ENCODE measurements at regions not wholly inside any gene's neighbourhood (a gene's known extent, or its start where the extent isn't known, plus 50 kb on each side); places are given as distances from the start of the nearest gene placed in this dataset.
"Not testable (repeated sequence)": the region's sequence is repeated elsewhere in the genome, so short reads cannot be mapped to it uniquely, and the experiment has no call there.

DNA sequence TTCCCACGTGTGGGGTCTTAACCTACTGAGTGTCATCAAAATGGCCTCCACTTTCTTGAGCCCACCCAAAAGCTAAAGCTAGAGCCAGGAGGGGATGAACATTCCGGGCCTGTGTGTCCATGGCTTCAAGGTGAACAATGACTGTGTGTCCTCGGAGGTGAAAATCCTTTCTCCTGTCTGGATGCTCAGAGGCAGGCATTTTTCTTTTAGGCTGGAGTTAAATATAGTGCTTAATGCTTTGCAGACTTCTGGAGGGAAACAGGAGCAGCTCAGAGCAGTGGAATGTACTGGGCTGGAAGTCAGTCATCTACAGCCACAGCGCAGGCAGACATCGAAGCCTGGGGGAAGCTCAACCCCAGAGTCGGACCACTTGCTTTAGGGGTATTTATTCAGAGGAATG lies 68.6 kb upstream of the TMEM45B start:
- Mint-ChIP-seq H3K27ac (no peak overlapping the region), H3K9me3 (no peaks in the 10 kb centered on the region), H3K27me3 (ENCODE audit: low read depth) (peaks cover 15% of the 10 kb centered on the region), H3K36me3 (ENCODE audit: low read depth) (no peaks in the 10 kb centered on the region), H3K4me1 (ENCODE audit: low read depth) (no peaks in the 10 kb centered on the region), H3K4me3 (no peak overlapping the region)
- DNase-seq (ENCODE audit: low spot score) = no peak

DNA sequence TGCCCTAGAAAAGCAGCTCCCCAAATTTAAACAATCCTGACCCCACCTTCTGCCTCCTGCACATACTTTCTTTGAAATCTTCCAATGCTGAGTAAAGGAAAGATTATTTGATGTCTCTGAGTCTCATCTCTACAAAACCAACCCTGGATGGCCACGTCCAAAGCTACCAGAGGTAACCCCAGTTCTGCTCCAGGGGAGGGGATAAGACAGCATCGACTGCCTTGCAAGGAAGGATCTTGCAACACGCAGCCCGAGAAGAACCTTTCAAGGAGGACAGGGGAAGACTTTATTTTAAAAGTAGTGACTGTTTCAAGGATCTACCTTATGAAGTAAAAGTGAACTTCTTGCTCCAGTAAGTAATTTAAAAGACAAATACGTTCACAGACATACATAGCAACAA lies 66.5 kb upstream of the TMEM45B start:
- H3K9me3 Mint-ChIP-seq = no peaks in the 10 kb centered on the region
- H3K27ac Mint-ChIP-seq = no peak overlapping the region
- H3K27me3 Mint-ChIP-seq (ENCODE audit: low read depth) = peaks cover 15% of the 10 kb centered on the region
- no peak overlapping the region for H3K4me3 Mint-ChIP-seq
- no peaks in the 10 kb centered on the region for H3K4me1 Mint-ChIP-seq (ENCODE audit: low read depth)
- no peak for DNase-seq (ENCODE audit: low spot score)
- no peaks in the 10 kb centered on the region for H3K36me3 Mint-ChIP-seq (ENCODE audit: low read depth)

GRCh38 chr11:129750343-129751292 lies 65.0 kb upstream of the TMEM45B start:
- no peaks in the 10 kb centered on the region for H3K36me3 Mint-ChIP-seq (ENCODE audit: low read depth)
- H3K27ac Mint-ChIP-seq = no peak overlapping the region
- peak; percentile 75 for DNase-seq (ENCODE audit: low spot score)
- peaks cover 15% of the 10 kb centered on the region for H3K27me3 Mint-ChIP-seq (ENCODE audit: low read depth)
- H3K9me3 Mint-ChIP-seq = no peaks in the 10 kb centered on the region
- H3K4me1 Mint-ChIP-seq (ENCODE audit: low read depth) = no peaks in the 10 kb centered on the region
- no peak overlapping the region for H3K4me3 Mint-ChIP-seq

DNA sequence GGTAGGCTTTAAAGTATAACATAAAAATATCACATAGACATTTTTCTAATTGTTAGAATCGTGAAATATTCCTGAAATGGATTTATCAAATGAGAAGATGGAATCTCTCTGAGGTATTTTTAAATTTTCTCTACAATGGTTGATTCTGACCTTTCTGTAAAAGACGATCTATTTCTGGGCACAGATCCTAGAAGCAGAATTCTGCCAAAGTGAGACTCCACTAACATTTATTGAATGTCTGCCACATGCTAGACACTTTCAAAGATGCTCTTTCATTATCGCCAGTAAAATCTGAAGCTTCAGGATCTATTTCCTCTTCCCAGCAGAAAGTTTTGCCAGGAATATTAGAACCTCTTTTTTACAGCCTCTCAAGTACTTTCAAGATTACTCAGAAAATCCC lies 64.1 kb upstream of the TMEM45B start:
- Mint-ChIP-seq H3K9me3 (peaks cover 3% of the 10 kb centered on the region), H3K36me3 (ENCODE audit: low read depth) (no peaks in the 10 kb centered on the region), H3K27ac (no peak overlapping the region), H3K4me1 (ENCODE audit: low read depth) (no peaks in the 10 kb centered on the region), H3K27me3 (ENCODE audit: low read depth) (peaks cover 13% of the 10 kb centered on the region), H3K4me3 (no peak overlapping the region)
- no peak for DNase-seq (ENCODE audit: low spot score)

DNA sequence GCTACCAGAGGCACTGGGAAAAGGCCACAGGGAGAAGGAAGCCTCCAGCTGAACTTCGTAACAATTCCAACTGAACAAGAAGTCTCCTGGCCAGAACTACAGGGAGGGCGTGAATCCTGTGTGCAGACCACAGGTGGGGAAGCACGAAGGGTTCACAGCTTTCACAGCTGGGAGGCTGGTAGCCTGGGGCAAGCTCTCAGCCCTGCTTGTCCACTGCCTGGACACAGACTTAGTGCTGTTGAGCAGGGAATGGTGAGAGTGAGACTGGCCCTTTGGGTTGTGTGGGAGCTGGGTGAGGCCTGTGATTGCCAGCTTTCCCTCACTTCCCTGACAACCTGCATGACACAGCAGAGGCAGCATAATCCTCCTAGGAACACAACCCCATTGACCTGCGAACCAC lies 52.1 kb upstream of the TMEM45B start:
- H3K27me3 Mint-ChIP-seq (ENCODE audit: low read depth); H3K4me1 Mint-ChIP-seq (ENCODE audit: low read depth); H3K9me3 Mint-ChIP-seq; H3K4me3 Mint-ChIP-seq; DNase-seq (ENCODE audit: low spot score); H3K36me3 Mint-ChIP-seq (ENCODE audit: low read depth); H3K27ac Mint-ChIP-seq: not testable (repeated sequence)

DNA sequence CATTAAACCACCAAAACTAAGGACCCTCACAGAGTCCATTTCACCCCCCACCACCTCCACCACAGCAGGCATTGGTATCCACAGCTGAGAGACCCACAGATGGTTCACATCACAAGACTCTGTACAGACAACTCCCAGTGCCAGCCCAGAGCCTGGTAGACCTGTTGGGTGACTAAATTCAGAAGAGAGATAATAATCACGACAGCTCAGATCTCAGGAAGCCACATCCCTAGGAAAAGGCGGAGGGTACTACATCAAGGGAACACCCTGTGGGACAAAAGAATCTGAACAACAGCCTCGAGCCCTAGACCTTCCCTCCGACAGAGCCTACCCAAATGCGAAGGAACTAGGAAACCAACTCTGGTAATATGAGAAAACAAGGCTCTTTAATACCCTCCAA lies 51.4 kb upstream of the TMEM45B start:
- H3K36me3 Mint-ChIP-seq (ENCODE audit: low read depth); H3K27ac Mint-ChIP-seq; DNase-seq (ENCODE audit: low spot score); H3K4me1 Mint-ChIP-seq (ENCODE audit: low read depth); H3K4me3 Mint-ChIP-seq; H3K27me3 Mint-ChIP-seq (ENCODE audit: low read depth); H3K9me3 Mint-ChIP-seq: not testable (repeated sequence)
